OCI-LY1 (cell line): ENCODE measurements at regions not wholly inside any gene's neighbourhood (a gene's known extent, or its start where the extent isn't known, plus 50 kb on each side); places are given as distances from the start of the nearest gene placed in this dataset.

Experiments
- CTCF ChIP-seq: fragments of 200-600 bp; sonication (generic), shearing (Covaris generic); IDR thresholded peaks from 2 replicates; pipeline ENCODE4 v1.5.1; 2017; ENCODE audit warnings: mild to moderate bottlenecking, antibody characterized with exemption, low read length, moderate library complexity, mixed read lengths
- EZH2 ChIP-seq: fragments of 200-600 bp; sonication (generic), shearing (Covaris generic); IDR thresholded peaks from 2 replicates; pipeline ENCODE4 v1.8.0; 2017; ENCODE audit warnings: borderline replicate concordance, mixed run types, mild to moderate bottlenecking, antibody characterized with exemption, low read length, moderate library complexity, mixed read lengths

DNA sequence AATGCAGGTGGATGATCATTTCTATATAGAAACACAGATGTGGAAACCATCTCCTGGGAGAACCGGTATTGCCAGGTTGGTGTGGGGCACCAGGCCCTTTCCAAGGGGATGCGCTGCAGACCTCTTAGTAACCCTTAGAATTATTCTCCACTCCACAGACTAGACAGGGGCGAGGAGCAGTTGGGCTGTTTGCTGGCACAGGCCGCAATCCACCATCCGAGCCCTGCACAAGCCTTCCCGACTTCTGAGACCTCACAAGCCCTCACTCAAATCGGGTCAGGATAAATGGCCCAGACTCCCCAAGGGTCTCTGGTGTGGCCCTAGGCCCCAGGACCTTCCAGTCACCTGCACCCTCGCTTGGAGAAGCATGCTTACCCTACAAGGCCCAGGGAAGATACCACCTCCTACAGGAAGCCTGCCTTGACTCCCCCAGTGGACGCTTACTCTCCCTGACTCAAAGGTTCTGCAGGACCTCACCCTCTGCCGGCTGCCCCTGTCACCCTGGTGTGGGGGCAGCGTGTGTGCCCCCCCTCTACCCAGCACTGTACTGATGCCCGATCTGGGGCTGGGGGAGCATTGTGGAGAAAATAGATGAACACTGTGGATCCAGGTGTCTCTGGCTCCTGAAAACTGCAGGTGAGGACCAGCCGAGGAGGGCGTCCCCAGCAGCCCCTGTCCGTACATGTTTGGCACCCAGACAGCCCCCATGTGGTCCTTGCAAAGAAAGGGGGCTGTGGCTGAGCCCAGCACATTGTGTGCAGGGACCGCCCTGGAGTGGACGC is 49.8 kb upstream of the ACSF3 start:
- no peak for TF ChIP-seq CTCF
- no peak for TF ChIP-seq EZH2
